RWPE1 (cell line): ENCODE measurements at regions not wholly inside any gene's neighbourhood (a gene's known extent, or its start where the extent isn't known, plus 50 kb on each side); places are given as distances from the start of the nearest gene placed in this dataset.
A peak's percentile ranks its signal among the peaks of the same experiment; 100 is the strongest.

Experiments
- CTCF ChIA-PET: fragments of 350-600 bp; sonication (Branson Sonifier 250); formaldehyde crosslinking; extraction: SDS; loops from one replicate; lab custom pipeline; 2021; lab: Yijun Ruan, JAX
- POLR2A ChIA-PET: fragments of 400-600 bp; formaldehyde crosslinking; extraction: SDS; loops from one replicate; lab custom pipeline; 2020; ENCODE audit warnings: antibody characterized with exemption; ENCODE audit not compliant: low non-redundant PET; lab: Yijun Ruan, JAX
- DNase-seq: peaks from one replicate; pipeline ENCODE4 v3.0.0; 2012; ENCODE audit warnings: low spot score
- H3K27ac ChIP-seq: fragments of 450-650 bp; 2 replicates; pipeline ENCODE4 v1.5.1; 2017
- TF ChIP-seq, protein P1 (sequence below): fragments of 450-650 bp; conservative IDR thresholded peaks from 2 replicates; pipeline ENCODE4 v1.5.1; 2017; ENCODE audit warnings: low read depth, mild to moderate bottlenecking

DNA sequence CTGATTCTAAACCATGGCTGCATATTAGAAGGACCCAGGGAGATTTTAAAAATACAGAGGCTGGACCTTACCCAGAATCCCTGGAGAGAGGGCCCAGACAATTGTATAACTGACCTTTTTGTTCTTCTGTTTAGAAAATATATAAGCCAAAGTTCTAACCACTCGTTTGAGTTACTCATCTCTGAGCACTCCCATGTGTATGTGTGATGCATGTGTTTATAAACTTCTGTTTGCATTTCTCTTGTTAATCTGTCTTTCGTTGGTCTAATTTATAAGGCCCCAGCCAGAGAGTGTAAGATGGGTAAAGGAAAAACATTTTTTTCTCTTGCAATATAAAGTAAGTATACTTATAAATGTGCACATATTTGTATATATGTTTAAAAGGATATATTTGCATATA is 443.9 kb downstream of the ZNF608 start:
- ChIA-PET POLR2A (no interaction called here), CTCF (no interaction called here)
- TF ChIP-seq, protein P1, sequence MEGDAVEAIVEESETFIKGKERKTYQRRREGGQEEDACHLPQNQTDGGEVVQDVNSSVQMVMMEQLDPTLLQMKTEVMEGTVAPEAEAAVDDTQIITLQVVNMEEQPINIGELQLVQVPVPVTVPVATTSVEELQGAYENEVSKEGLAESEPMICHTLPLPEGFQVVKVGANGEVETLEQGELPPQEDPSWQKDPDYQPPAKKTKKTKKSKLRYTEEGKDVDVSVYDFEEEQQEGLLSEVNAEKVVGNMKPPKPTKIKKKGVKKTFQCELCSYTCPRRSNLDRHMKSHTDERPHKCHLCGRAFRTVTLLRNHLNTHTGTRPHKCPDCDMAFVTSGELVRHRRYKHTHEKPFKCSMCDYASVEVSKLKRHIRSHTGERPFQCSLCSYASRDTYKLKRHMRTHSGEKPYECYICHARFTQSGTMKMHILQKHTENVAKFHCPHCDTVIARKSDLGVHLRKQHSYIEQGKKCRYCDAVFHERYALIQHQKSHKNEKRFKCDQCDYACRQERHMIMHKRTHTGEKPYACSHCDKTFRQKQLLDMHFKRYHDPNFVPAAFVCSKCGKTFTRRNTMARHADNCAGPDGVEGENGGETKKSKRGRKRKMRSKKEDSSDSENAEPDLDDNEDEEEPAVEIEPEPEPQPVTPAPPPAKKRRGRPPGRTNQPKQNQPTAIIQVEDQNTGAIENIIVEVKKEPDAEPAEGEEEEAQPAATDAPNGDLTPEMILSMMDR: no peak
- no peak overlapping the region for H3K27ac ChIP-seq
- no peak for DNase-seq

DNA sequence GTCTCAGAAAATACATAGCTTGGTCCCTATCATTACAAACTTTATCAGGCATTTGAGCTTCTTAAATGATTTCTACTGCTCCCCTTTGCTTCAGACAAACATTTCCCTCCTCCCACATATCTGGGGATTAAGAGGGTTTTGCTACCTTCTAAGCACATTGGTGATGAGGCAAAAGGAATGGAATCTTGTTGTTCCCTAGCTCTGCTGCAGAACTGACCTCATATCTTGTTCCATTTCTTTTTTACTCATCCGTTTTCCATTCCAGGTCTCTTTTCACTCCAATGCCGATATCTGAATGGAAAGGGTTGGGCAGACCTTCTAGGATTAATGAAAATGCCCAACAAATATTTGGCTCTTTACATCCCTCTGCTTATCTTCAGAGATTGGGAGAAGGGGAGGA is 444.6 kb downstream of the ZNF608 start:
- TF ChIP-seq, protein P1: no peak
- ChIA-PET CTCF (no interaction called here), POLR2A (no interaction called here)
- DNase-seq: no peak
- no peak overlapping the region for H3K27ac ChIP-seq

DNA sequence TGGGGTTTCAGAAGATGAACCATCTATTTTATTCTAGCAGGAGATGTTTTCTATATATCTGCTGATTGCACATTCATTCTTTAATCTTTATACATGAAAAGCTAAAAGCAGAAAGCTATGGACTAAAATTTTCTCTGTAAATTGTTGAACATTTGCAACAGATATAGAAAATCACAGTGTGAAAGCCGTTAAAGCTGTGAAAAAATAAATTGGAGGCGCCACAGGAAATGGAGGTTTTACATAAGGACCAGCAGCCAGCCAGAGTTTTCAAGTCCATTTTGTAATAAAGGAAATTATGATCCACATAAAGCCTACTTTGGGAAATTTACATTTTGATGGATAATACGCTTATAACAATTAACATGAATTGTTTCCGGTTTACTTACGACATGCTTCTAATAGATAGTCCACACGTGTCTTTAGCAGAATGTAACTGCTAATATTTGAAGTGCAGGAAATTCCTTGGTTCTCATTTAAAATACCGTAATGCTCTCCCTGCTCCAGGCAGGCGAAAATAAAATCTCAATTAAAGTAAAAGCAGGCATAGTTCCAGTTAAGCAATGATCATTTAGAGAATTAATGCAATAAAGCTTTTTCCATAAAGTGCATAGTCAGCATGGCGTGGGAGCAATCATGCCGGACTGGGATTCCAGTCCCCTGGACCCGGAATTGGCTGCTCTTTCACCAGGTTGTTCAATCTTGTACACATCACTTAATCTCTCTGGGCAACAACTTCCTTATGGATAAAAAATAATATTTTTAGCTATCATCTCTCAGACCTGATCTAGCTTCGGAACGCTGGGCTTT is 445.4 kb downstream of the ZNF608 start:
- CTCF ChIA-PET: no interaction called here
- POLR2A ChIA-PET: no interaction called here
- TF ChIP-seq, protein P1: no peak
- no peak for DNase-seq
- H3K27ac ChIP-seq: no peak overlapping the region

DNA sequence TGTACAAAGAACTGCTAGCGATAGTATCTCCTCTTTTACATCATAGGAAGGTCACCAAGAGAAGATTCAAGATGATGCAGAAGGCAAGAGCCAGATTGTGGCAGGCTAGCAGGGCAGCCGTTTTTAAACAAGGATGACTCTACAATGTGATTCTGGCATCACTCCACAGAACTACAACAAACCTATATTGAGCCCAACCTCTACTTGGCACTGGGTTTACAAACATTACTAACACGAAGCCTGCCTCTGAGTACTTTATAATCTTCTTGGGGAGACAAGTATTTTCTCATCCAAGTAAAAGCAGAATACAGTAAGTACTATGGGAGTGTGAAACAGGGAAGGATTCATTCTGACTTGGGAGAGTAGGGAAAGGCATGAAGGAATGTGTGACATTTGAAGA is 448.6 kb downstream of the ZNF608 start:
- CTCF ChIA-PET: no interaction called here
- H3K27ac ChIP-seq: no peak overlapping the region
- POLR2A ChIA-PET: no interaction called here
- TF ChIP-seq, protein P1: no peak
- DNase-seq: no peak

DNA sequence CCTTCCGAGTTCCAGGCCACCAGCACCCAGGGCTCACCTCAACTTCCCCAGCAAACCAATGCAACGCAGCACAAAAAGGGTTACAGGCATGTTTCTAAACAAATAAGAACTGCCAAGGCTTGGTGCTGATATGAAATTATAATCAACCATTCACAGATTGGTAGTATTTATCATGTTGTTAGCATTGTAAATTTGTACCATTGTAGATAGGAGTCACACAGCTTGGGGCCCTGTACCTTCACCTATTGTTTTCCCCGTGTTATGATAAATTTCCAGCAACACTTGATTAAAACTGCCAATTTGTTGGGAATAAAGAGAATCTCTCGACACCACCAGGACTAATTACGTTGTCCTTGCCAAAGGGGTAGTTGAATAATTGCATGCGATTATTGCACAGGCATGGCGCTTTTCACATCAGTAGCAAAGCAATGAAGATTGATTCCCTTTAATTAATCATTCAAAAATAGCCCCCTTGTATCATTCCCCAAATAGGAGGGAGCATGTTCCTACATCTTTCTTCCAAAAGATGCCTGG is 454.1 kb downstream of the ZNF608 start:
- DNase-seq: no peak
- ChIA-PET CTCF (no interaction called here), POLR2A (no interaction called here)
- H3K27ac ChIP-seq: no peak overlapping the region
- TF ChIP-seq, protein P1: no peak

DNA sequence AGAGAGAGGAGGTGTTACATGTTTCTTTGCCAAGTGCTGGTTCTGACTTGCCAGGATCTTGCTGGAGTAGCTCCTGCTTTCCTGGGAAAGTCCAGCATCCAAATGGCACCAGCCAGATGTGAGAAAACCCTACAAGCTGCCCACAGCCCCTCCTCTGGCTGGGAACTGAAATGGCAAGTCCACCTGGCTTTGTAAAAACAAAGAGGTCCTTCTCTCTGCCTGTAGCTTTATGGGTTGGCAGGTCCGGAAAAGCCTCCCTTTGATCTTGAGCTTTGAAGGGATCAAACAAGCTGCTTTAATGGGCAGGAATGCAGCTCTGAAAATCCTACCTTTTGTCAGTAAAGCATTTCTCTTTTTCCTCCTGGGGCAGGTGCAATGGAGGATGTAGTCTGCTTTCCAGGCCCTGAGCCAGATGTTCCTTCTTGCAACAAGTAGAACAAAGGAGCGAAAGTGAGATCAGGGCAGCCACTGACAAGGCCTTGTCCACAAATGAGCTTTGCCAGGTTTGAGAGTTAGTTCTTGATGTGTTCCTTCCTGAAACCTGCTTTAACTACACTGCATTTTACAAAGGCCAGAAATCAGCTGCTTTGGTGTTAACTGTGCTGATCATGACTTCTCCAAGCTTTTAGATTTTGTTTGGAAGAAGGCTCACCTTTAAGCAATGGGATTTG is 456.7 kb downstream of the ZNF608 start:
- CTCF ChIA-PET: no interaction called here
- POLR2A ChIA-PET: no interaction called here
- no peak for DNase-seq
- peak overlapping the region; percentile 40; the same call in 1 of the 2 replicates for H3K27ac ChIP-seq
- TF ChIP-seq, protein P1: no peak; the same call in 1 of the 2 replicates
